ENCODE measurements at regions not wholly inside any gene's neighbourhood (a gene's known extent, or its start where the extent isn't known, plus 50 kb on each side); places are given as distances from the start of the nearest gene placed in this dataset.
"Not testable (repeated sequence)": the region's sequence is repeated elsewhere in the genome, so short reads cannot be mapped to it uniquely, and the experiment has no call there.

- no peak for DNase-seq
Observed at GRCh38 chr2:192697880-192698279, 503.1 kb upstream of the TMEFF2 start.

- DNase-seq: no peak
Observed at GRCh38 chr2:192696857-192697256, 502.1 kb upstream of the TMEFF2 start.

GRCh38 chr2:192687015-192687414, 492.3 kb upstream of the TMEFF2 start:
- no peak for DNase-seq

- DNase-seq: not testable (repeated sequence)
Observed at GRCh38 chr2:192682511-192682910, 487.8 kb upstream of the TMEFF2 start.

- DNase-seq: peak; percentile 1
Observed at GRCh38 chr2:192675681-192676080, 480.9 kb upstream of the TMEFF2 start.

GRCh38 chr2:192669505-192670091, 474.9 kb upstream of the TMEFF2 start:
- no peak for DNase-seq

- not testable (repeated sequence) for DNase-seq
Observed at GRCh38 chr2:192660555-192660954, 465.8 kb upstream of the TMEFF2 start.

GRCh38 chr2:192657362-192657761, 462.6 kb upstream of the TMEFF2 start:
- no peak for DNase-seq

- DNase-seq: no peak
Observed at GRCh38 chr2:192655916-192656315, 461.2 kb upstream of the TMEFF2 start.

GRCh38 chr2:192645811-192646598, 451.3 kb upstream of the TMEFF2 start:
- no peak for DNase-seq

GRCh38 chr2:192634557-192634956, 439.8 kb upstream of the TMEFF2 start:
- no peak for DNase-seq

GRCh38 chr2:192628017-192628416, 433.3 kb upstream of the TMEFF2 start:
- no peak for DNase-seq

- no peak for DNase-seq
Observed at GRCh38 chr2:192615105-192615504, 420.4 kb upstream of the TMEFF2 start.

- DNase-seq: no peak
Observed at GRCh38 chr2:192604295-192604694, 409.6 kb upstream of the TMEFF2 start.

- not testable (repeated sequence) for DNase-seq
Observed at GRCh38 chr2:192598649-192599048, 403.9 kb upstream of the TMEFF2 start.

GRCh38 chr2:192593561-192593960, 398.8 kb upstream of the TMEFF2 start:
- no peak for DNase-seq

- DNase-seq: no peak
Observed at GRCh38 chr2:192591617-192592016, 396.9 kb upstream of the TMEFF2 start.

- DNase-seq: no peak
Observed at GRCh38 chr2:192585418-192585817, 390.7 kb upstream of the TMEFF2 start.

- DNase-seq: no peak
Observed at GRCh38 chr2:192584976-192585375, 390.2 kb upstream of the TMEFF2 start.

- no peak for DNase-seq
Observed at GRCh38 chr2:192579965-192580700, 385.4 kb upstream of the TMEFF2 start.

GRCh38 chr2:192578780-192579179, 384.0 kb upstream of the TMEFF2 start:
- no peak for DNase-seq

- no peak for DNase-seq
Observed at GRCh38 chr2:192577706-192578105, 383.0 kb upstream of the TMEFF2 start.

GRCh38 chr2:192574552-192574951, 379.8 kb upstream of the TMEFF2 start:
- no peak for DNase-seq

- DNase-seq: no peak
Observed at GRCh38 chr2:192571636-192572035, 376.9 kb upstream of the TMEFF2 start.

Measured in fibroblast of skin of back (primary cell).